Adrenal gland (tissue), 9 donors: ENCODE measurements at regions not wholly inside any gene's neighbourhood (a gene's known extent, or its start where the extent isn't known, plus 50 kb on each side); places are given as distances from the start of the nearest gene placed in this dataset.

Source experiments
- DNase-seq, 7 donors: peaks; one replicate each; pipeline ENCODE4 v3.0.0-alpha.2; 2019 to 2020
- H3K27ac ChIP-seq, 5 donors: fragments of 200-600 bp; sonication (generic) in 4 of 5; 1 replicate in 3 of 5; 2 replicates in 2 of 5; pipeline versions ENCODE4 v1.5.1 to v1.8.0; 2016 to 2020; ENCODE audit warnings: mild to moderate bottlenecking in 1 of 5
- H3K27me3 ChIP-seq: fragments of 200-600 bp; 2 replicates; pipeline ENCODE4 v1.8.0; 2021
- H3K36me3 ChIP-seq, 2 donors: fragments of 200-600 bp; replicated peaks in 1 of 2; 1 replicate in 1 of 2; 2 replicates in 1 of 2; pipeline versions ENCODE4 v1.5.1 to v1.8.0; 2018 to 2022
- H3K4me1 ChIP-seq, 2 donors: fragments of 200-600 bp; replicated peaks in 1 of 2; 1 replicate in 1 of 2; 2 replicates in 1 of 2; pipeline versions ENCODE4 v1.5.1 to v1.8.0; 2018 to 2021
- H3K4me3 ChIP-seq, 4 donors: fragments of 200-600 bp; sonication (generic) in 3 of 4; one replicate each; pipeline ENCODE4 v1.5.1; 2016 to 2018
- H3K9me3 ChIP-seq, 3 donors: fragments of 200-600 bp; sonication (generic) in 1 of 3; replicated peaks in 1 of 3; 1 replicate in 2 of 3; 2 replicates in 1 of 3; pipeline versions ENCODE4 v1.5.1 to v1.8.0; 2016 to 2021
- CTCF ChIP-seq, 6 experiments: fragments of 450-650 bp in 4 of 6; fragments of 200-600 bp in 2 of 6; sonication (generic) in 1 of 6; IDR thresholded peaks; 1 replicate in 5 of 6; 2 replicates in 1 of 6; pipeline versions ENCODE4 v1.5.1 to v1.8.0; 2016 to 2021; ENCODE audit warnings: antibody characterized with exemption in 6 of 6, mild to moderate bottlenecking in 2 of 6, moderate library complexity in 1 of 6
- POLR2A ChIP-seq, 2 donors: fragments of 450-650 bp; IDR thresholded peaks; one replicate each; pipeline ENCODE4 v1.6.1; 2017; ENCODE audit warnings: antibody characterized with exemption in 2 of 2, mild to moderate bottlenecking in 2 of 2, moderate library complexity in 1 of 2
- WGBS, 4 donors: extraction: QIAGEN DNeasy Blood & Tissue Kit in 2 of 4; methylation state at CpG; one replicate each; pipeline versions ENCODE4 v1.1.5 to v1.1.7; 2013 to 2017; 5-methylcytosine and 5-hydroxymethylcytosine counted together
- intact Hi-C, 2 donors: fragments of 100-400 bp; cut with DNase I; formaldehyde crosslinking; loops; one replicate each; pipeline versions ENCODE4 v1.14.1 to v1.15.0; 2022 to 2023
- donor health status: healthy with polysubstance abuse.
- donor health status: Bipolar disorder and iron deficiency.
- donor health status: DM: yes; HTN: yes; CAD: no.
- donor health status: DM: no; HTN: no; CAD: no.
- donor health status: DM: no; HTN: no; CAD: no.

GRCh38 chrX:10939424-10939823 lies 171.7 kb upstream of the HCCS start:
- Histone ChIP-seq H3K36me3 (no peaks in the 10 kb centered on the region), H3K27me3 (no peaks in the 10 kb centered on the region), H3K4me3 (no peak overlapping the region), H3K4me1 (no peaks in the 10 kb centered on the region), H3K27ac (no peak overlapping the region), H3K9me3 (no peaks in the 10 kb centered on the region)
- intact Hi-C loops: no loop called here
- no peak for DNase-seq
- TF ChIP-seq POLR2A (IDR thresholded peaks at IDR 0.05) (no peak), CTCF (IDR thresholded peaks at IDR 0.05) (no peak)
- WGBS, 4 donors: 50 to 75% (median 66%) methylated on average over 2 of the region's 2 CpGs

GRCh38 chrX:10944136-10944885 lies 166.8 kb upstream of the HCCS start:
- DNase-seq: no peak
- intact Hi-C loops: no loop called here
- Histone ChIP-seq H3K4me3 (no peak overlapping the region), H3K9me3 (no peaks in the 10 kb centered on the region), H3K27me3 (no peaks in the 10 kb centered on the region), H3K27ac (no peak overlapping the region), H3K36me3 (no peaks in the 10 kb centered on the region), H3K4me1 (no peaks in the 10 kb centered on the region)
- 65 to 88% (median 79%) methylated on average over 2 to 8 of the region's 8 CpGs for WGBS, 4 donors
- no peak for TF ChIP-seq CTCF (IDR thresholded peaks at IDR 0.05)
- no peak for TF ChIP-seq POLR2A (IDR thresholded peaks at IDR 0.05)

- DNase-seq: no peak
- Histone ChIP-seq H3K27ac (no peak overlapping the region), H3K36me3 (no peaks in the 10 kb centered on the region), H3K27me3 (no peaks in the 10 kb centered on the region), H3K9me3 (no peaks in the 10 kb centered on the region), H3K4me1 (no peaks in the 10 kb centered on the region), H3K4me3 (no peak overlapping the region)
- 54 to 85% (median 71%) methylated on average over 4 of the region's 4 CpGs for WGBS, 4 donors
- intact Hi-C loops: no loop called here
- TF ChIP-seq CTCF (IDR thresholded peaks at IDR 0.05) (no peak), POLR2A (IDR thresholded peaks at IDR 0.05) (no peak)
Observed at GRCh38 chrX:10945498-10945897, 165.6 kb upstream of the HCCS start.

GRCh38 chrX:10949541-10949940 lies 161.6 kb upstream of the HCCS start:
- DNase-seq: no peak
- Histone ChIP-seq H3K27me3 (no peaks in the 10 kb centered on the region), H3K9me3 (no peaks in the 10 kb centered on the region), H3K36me3 (no peaks in the 10 kb centered on the region), H3K27ac (no peak overlapping the region), H3K4me1 (no peaks in the 10 kb centered on the region), H3K4me3 (no peak overlapping the region)
- intact Hi-C loops: no loop called here
- TF ChIP-seq POLR2A (IDR thresholded peaks at IDR 0.05): no peak
- TF ChIP-seq CTCF (IDR thresholded peaks at IDR 0.05): no peak
